ENCODE measurements at regions not wholly inside any gene's neighbourhood (a gene's known extent, or its start where the extent isn't known, plus 50 kb on each side); places are given as distances from the start of the nearest gene placed in this dataset.

DNA sequence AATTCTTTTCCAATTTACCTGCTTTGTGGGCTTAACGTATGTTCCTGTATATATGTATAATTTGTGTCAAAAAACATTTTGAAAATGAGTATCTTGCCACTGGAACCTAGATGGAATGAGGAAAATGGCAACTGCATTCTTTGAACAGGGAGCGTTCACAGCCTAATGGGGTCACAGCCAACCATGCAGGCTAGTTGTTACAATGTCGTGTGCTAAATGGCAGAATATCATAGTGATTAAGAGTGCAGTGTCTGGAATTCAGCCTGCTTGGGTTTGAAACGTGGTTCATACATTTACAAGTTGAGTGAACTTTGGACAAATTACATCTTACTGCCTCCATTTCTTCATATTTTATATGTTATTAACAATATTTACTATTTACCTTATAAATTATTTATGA is 70.8 kb downstream of the PCDH7 start:
- H3K4me1 ChIP-seq (ENCODE audit: insufficient read depth, low read length, severe bottlenecking) = no peaks in the 10 kb centered on the region
- no peaks in the 10 kb centered on the region for H3K36me3 ChIP-seq (ENCODE audit: insufficient read depth, low read length)
- H3K4me2 ChIP-seq (ENCODE audit: low read length) = no peak overlapping the region
- H3F3A ChIP-seq (ENCODE audit: insufficient read depth, low read length) = no peaks in the 10 kb centered on the region
- no peaks in the 10 kb centered on the region for H3K9me3 ChIP-seq (ENCODE audit: low read length)
- H3K9ac ChIP-seq (ENCODE audit: low read length) = no peak overlapping the region
- no peaks in the 10 kb centered on the region for H3K79me2 ChIP-seq (ENCODE audit: insufficient read depth, low read length)
- no peaks in the 10 kb centered on the region for H3K27me3 ChIP-seq (ENCODE audit: insufficient read depth, low read length)
- no peaks in the 10 kb centered on the region for H3K9me2 ChIP-seq (ENCODE audit: low read depth, low read length)
- no peaks in the 10 kb centered on the region for H4K20me1 ChIP-seq (ENCODE audit: insufficient read depth, low read length)
- no peak overlapping the region for H2AFZ ChIP-seq (ENCODE audit: low read length)
- no peak overlapping the region for H3K4me3 ChIP-seq (ENCODE audit: low read depth, low read length, poor library complexity, severe bottlenecking)
- TF ChIP-seq, protein P1, sequence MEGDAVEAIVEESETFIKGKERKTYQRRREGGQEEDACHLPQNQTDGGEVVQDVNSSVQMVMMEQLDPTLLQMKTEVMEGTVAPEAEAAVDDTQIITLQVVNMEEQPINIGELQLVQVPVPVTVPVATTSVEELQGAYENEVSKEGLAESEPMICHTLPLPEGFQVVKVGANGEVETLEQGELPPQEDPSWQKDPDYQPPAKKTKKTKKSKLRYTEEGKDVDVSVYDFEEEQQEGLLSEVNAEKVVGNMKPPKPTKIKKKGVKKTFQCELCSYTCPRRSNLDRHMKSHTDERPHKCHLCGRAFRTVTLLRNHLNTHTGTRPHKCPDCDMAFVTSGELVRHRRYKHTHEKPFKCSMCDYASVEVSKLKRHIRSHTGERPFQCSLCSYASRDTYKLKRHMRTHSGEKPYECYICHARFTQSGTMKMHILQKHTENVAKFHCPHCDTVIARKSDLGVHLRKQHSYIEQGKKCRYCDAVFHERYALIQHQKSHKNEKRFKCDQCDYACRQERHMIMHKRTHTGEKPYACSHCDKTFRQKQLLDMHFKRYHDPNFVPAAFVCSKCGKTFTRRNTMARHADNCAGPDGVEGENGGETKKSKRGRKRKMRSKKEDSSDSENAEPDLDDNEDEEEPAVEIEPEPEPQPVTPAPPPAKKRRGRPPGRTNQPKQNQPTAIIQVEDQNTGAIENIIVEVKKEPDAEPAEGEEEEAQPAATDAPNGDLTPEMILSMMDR (IDR thresholded peaks at IDR 0.05; ENCODE audit: low read length) = no peak
- no peak for TF ChIP-seq EZH2 (IDR thresholded peaks at IDR 0.05; ENCODE audit: borderline replicate concordance, low read length)
- H3K27ac ChIP-seq (ENCODE audit: low read depth, low read length, poor library complexity, severe bottlenecking) = no peak overlapping the region

DNA sequence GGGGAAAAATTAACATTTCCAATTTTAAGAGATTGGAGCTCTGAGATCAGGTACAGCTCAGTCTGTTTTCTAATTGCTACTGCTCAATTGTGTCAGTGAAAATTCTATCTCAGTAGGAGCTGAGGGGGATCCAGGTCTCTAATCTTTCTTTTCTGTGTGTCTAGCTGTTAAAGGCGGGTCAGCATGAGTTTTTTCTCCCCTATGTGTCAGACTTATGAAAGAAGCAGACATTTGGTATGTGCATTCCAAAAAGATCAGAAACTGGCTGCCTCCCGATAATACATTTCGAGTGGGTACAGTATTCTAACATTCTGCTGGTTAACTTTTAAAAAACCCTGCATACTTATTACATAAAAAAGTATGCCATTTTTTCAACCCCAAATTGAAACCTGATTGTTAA is 72.4 kb downstream of the PCDH7 start:
- Histone ChIP-seq H3K9ac (ENCODE audit: low read length) (no peak overlapping the region), H3K27ac (ENCODE audit: low read depth, low read length, poor library complexity, severe bottlenecking) (no peak overlapping the region), H4K20me1 (ENCODE audit: insufficient read depth, low read length) (no peaks in the 10 kb centered on the region), H3K27me3 (ENCODE audit: insufficient read depth, low read length) (no peaks in the 10 kb centered on the region), H3K4me1 (ENCODE audit: insufficient read depth, low read length, severe bottlenecking) (no peaks in the 10 kb centered on the region), H3K79me2 (ENCODE audit: insufficient read depth, low read length) (no peaks in the 10 kb centered on the region), H2AFZ (ENCODE audit: low read length) (no peak overlapping the region), H3K36me3 (ENCODE audit: insufficient read depth, low read length) (no peaks in the 10 kb centered on the region), H3K4me3 (ENCODE audit: low read depth, low read length, poor library complexity, severe bottlenecking) (no peak overlapping the region), H3K4me2 (ENCODE audit: low read length) (no peak overlapping the region), H3K9me3 (ENCODE audit: low read length) (no peaks in the 10 kb centered on the region), H3F3A (ENCODE audit: insufficient read depth, low read length) (no peaks in the 10 kb centered on the region), H3K9me2 (ENCODE audit: low read depth, low read length) (no peaks in the 10 kb centered on the region)
- no peak for TF ChIP-seq EZH2 (IDR thresholded peaks at IDR 0.05; ENCODE audit: borderline replicate concordance, low read length)

DNA sequence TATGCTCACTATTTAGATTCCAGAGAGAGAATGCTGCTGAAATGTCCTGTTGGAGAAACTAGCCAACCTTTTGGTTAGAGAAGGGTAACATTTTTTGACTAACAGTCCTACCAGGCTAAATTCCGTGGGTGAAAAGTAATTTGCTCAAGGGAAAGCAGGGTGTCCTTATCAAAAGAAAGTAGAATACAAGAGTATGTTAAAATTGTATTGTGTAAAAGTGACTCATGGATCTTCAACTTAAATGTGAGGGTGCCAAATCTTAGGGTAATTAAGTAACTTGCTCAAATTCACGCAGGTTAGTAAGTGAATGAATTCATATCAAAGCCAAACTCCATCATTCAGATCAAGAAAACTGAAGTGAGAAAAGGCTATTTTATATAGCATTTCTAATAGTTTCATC is 81.7 kb downstream of the PCDH7 start:
- no peak overlapping the region for H3K4me3 ChIP-seq (ENCODE audit: low read depth, low read length, poor library complexity, severe bottlenecking)
- no peak for TF ChIP-seq EZH2 (IDR thresholded peaks at IDR 0.05; ENCODE audit: borderline replicate concordance, low read length)
- TF ChIP-seq, protein P1 (IDR thresholded peaks at IDR 0.05; ENCODE audit: low read length) = no peak
- H2AFZ ChIP-seq (ENCODE audit: low read length) = no peak overlapping the region
- H3K79me2 ChIP-seq (ENCODE audit: insufficient read depth, low read length) = no peaks in the 10 kb centered on the region
- H3K27me3 ChIP-seq (ENCODE audit: insufficient read depth, low read length) = no peaks in the 10 kb centered on the region
- no peaks in the 10 kb centered on the region for H3K36me3 ChIP-seq (ENCODE audit: insufficient read depth, low read length)
- H3K4me1 ChIP-seq (ENCODE audit: insufficient read depth, low read length, severe bottlenecking) = no peaks in the 10 kb centered on the region
- no peaks in the 10 kb centered on the region for H3K9me2 ChIP-seq (ENCODE audit: low read depth, low read length)
- H4K20me1 ChIP-seq (ENCODE audit: insufficient read depth, low read length) = no peaks in the 10 kb centered on the region
- no peak overlapping the region for H3K27ac ChIP-seq (ENCODE audit: low read depth, low read length, poor library complexity, severe bottlenecking)
- no peaks in the 10 kb centered on the region for H3F3A ChIP-seq (ENCODE audit: insufficient read depth, low read length)
- H3K9ac ChIP-seq (ENCODE audit: low read length) = no peak overlapping the region
- H3K9me3 ChIP-seq (ENCODE audit: low read length) = no peaks in the 10 kb centered on the region
- H3K4me2 ChIP-seq (ENCODE audit: low read length) = no peak overlapping the region

DNA sequence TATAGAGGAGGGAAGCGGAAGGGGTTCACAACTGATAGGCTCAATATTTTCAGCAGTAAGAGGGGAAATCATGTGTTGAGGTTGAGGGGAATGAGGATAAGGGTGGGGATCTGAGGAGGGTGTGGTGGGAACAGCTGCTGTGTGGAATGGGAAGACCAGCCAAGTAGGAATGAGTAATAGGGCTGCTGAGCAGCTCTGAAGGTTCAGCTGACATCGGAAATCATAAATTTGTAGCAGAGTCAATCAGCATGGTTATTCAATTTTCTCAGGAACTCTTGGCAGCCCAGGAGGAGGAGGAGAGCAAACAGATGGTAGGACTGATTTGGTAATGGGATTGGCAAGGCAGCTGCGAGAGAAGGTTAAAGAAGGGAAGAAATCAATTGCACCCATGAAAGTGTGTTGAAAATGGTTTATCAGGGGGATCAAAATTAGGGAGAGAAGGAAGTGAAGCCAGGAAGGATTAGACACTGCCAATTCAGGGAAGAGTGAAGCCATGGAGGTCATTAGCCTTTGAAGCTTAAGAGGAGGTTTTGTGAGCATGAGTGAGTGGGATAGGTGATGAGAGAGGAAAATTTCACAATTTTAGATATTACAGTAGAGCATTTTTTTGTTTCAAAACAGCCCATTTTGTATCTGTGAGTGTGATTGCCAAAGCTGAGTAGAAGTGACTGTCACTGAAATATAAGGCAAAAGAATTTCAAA is 82.6 kb downstream of the PCDH7 start:
- H3K4me3 ChIP-seq (ENCODE audit: low read depth, low read length, poor library complexity, severe bottlenecking) = no peak overlapping the region
- no peak overlapping the region for H3K27ac ChIP-seq (ENCODE audit: low read depth, low read length, poor library complexity, severe bottlenecking)
- H3F3A ChIP-seq (ENCODE audit: insufficient read depth, low read length) = no peaks in the 10 kb centered on the region
- H4K20me1 ChIP-seq (ENCODE audit: insufficient read depth, low read length) = no peaks in the 10 kb centered on the region
- no peaks in the 10 kb centered on the region for H3K36me3 ChIP-seq (ENCODE audit: insufficient read depth, low read length)
- no peak for TF ChIP-seq EZH2 (IDR thresholded peaks at IDR 0.05; ENCODE audit: borderline replicate concordance, low read length)
- TF ChIP-seq, protein P1 (IDR thresholded peaks at IDR 0.05; ENCODE audit: low read length) = no peak
- no peaks in the 10 kb centered on the region for H3K9me2 ChIP-seq (ENCODE audit: low read depth, low read length)
- no peak overlapping the region for H3K9ac ChIP-seq (ENCODE audit: low read length)
- H3K79me2 ChIP-seq (ENCODE audit: insufficient read depth, low read length) = no peaks in the 10 kb centered on the region
- no peaks in the 10 kb centered on the region for H3K27me3 ChIP-seq (ENCODE audit: insufficient read depth, low read length)
- no peaks in the 10 kb centered on the region for H3K9me3 ChIP-seq (ENCODE audit: low read length)
- no peaks in the 10 kb centered on the region for H3K4me1 ChIP-seq (ENCODE audit: insufficient read depth, low read length, severe bottlenecking)
- H2AFZ ChIP-seq (ENCODE audit: low read length) = no peak overlapping the region
- H3K4me2 ChIP-seq (ENCODE audit: low read length) = no peak overlapping the region

Data from OCI-LY1 (cell line).